ENCODE measurements at regions not wholly inside any gene's neighbourhood (a gene's known extent, or its start where the extent isn't known, plus 50 kb on each side); places are given as distances from the start of the nearest gene placed in this dataset.

- WGBS, 2 experiments (ENCODE audit: extremely low coverage in 1 of 2, insufficient coverage in 1 of 2, insufficient read length in 1 of 2, insufficient replicate concordance in 2 of 2, low coverage in 1 of 2, low lambda C conversion rate in 2 of 2, missing lambda C conversion rate in 1 of 2) = 84% methylated on average over 4 of the region's 4 CpGs; no CpG with 5 or more reads in 1 of the 2 experiments
- Histone ChIP-seq H3K9ac (replicated peaks in 1 of 4; ENCODE audit: extremely low read depth in 1 of 4, low read depth in 3 of 4, low read length in 3 of 4) (no peak overlapping the region), H3K4me2 (ENCODE audit: insufficient read depth in 1 of 2, low read depth in 2 of 2, low read length in 2 of 2) (no peak overlapping the region), H2AFZ (ENCODE audit: low read length) (no peak overlapping the region), H3K9me3 (ENCODE audit: insufficient read depth in 2 of 2, low read depth in 1 of 2, low read length in 1 of 2) (no peaks in the 10 kb centered on the region), H2BK12ac (ENCODE audit: low read depth, low read length) (no peak overlapping the region), H2BK20ac (ENCODE audit: low read length) (no peak overlapping the region), H3K79me1 (ENCODE audit: low read depth, low read length) (no peaks in the 10 kb centered on the region), H3K36me3 (ENCODE audit: control insufficient read depth in 2 of 4, insufficient read depth in 4 of 4, low read length in 3 of 4) (no peaks in the 10 kb centered on the region), H3K4ac (replicated peaks; ENCODE audit: insufficient read length, low read depth, low read length) (no peak overlapping the region), H4K8ac (ENCODE audit: extremely low read depth, insufficient read depth, low read length) (no peak overlapping the region), H3K56ac (replicated peaks; ENCODE audit: insufficient read length, low read depth, low read length) (no peak overlapping the region), H3K23me2 (ENCODE audit: low read depth, low read length) (no peaks in the 10 kb centered on the region), H2BK5ac (ENCODE audit: low read depth, low read length) (no peak overlapping the region), H3K27me3 (replicated peaks in 1 of 4; ENCODE audit: control insufficient read depth in 3 of 4, extremely low read depth in 1 of 4, insufficient read depth in 3 of 4, low read length in 3 of 4) (no peaks in the 10 kb centered on the region), H3K4me3 (ENCODE audit: extremely low read depth in 1 of 4, insufficient read depth in 2 of 4, low read depth in 3 of 4, low read length in 4 of 4) (no peak overlapping the region), H4K91ac (replicated peaks; ENCODE audit: insufficient read length, low read length) (no peak overlapping the region), H3K4me1 (replicated peaks in 1 of 4; ENCODE audit: control insufficient read depth in 3 of 4, insufficient read depth in 4 of 4, low read length in 3 of 4) (no peaks in the 10 kb centered on the region), H4K5ac (ENCODE audit: insufficient read length, low read depth, low read length) (no peak overlapping the region), H3K27ac (ENCODE audit: low read depth, low read length) (no peak overlapping the region), H2BK15ac (ENCODE audit: low read length) (no peak overlapping the region), H3K79me2 (ENCODE audit: control insufficient read depth in 1 of 2, insufficient read depth in 2 of 2, low read length in 2 of 2) (no peaks in the 10 kb centered on the region), H3K14ac (ENCODE audit: insufficient read length) (no peak overlapping the region), H3K18ac (ENCODE audit: extremely low read depth, low read length) (no peak overlapping the region), H3K23ac (ENCODE audit: insufficient read length) (no peak overlapping the region), H2AK5ac (ENCODE audit: low read depth, low read length) (no peak overlapping the region), H2BK120ac (replicated peaks; ENCODE audit: low read depth, low read length) (no peak overlapping the region), H4K20me1 (replicated peaks in 1 of 2; ENCODE audit: control insufficient read depth in 1 of 2, insufficient read depth in 2 of 2, low read length in 2 of 2) (no peaks in the 10 kb centered on the region)
- FAIRE-seq (no peak), DNase-seq (ENCODE audit: low read depth in 1 of 2, low spot score in 2 of 2) (no peak)
- ChIA-PET POLR2A (ENCODE audit: partially characterized antibody) (no interaction called here), CTCF (ENCODE audit: partially characterized antibody) (interaction anchor here (1.0 to 1.6 kb wide), 3 partner anchors 53 to 854 kb away, joined by 3 to 6 read pairs (median 3); no protein-coding TSS in a partner anchor)
- no peak for TF ChIP-seq POU5F1 (IDR thresholded peaks at IDR 0.05; ENCODE audit: low read depth, low read length)
- no peak for TF ChIP-seq NRF1 (IDR thresholded peaks at IDR 0.05; ENCODE audit: low read depth, low read length)
- no peak for TF ChIP-seq CHD2 (IDR thresholded peaks at IDR 0.05; ENCODE audit: low read length)
- TF ChIP-seq SP4 (IDR thresholded peaks at IDR 0.05; ENCODE audit: low read length) = no peak
- no peak for TF ChIP-seq TEAD4 (IDR thresholded peaks at IDR 0.05; ENCODE audit: low read depth, low read length)
- no peak for TF ChIP-seq TAF7 (optimal IDR thresholded peaks at IDR 0.05; ENCODE audit: borderline replicate concordance, low read depth, low read length)
- no peak for TF ChIP-seq TCF12 (IDR thresholded peaks at IDR 0.05; ENCODE audit: low read depth, low read length)
- TF ChIP-seq, protein P1, sequence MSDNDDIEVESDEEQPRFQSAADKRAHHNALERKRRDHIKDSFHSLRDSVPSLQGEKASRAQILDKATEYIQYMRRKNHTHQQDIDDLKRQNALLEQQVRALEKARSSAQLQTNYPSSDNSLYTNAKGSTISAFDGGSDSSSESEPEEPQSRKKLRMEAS (IDR thresholded peaks at IDR 0.05) = no peak
- no peak for TF ChIP-seq SP2 (IDR thresholded peaks at IDR 0.05; ENCODE audit: low read length)
- TF ChIP-seq GABPA (IDR thresholded peaks at IDR 0.05; ENCODE audit: borderline replicate concordance, insufficient read depth, low read length) = no peak
- TF ChIP-seq TAF1 (IDR thresholded peaks at IDR 0.05; ENCODE audit: low read depth, low read length) = no peak
- TF ChIP-seq SUZ12 (IDR thresholded peaks at IDR 0.05; ENCODE audit: low read length) = no peak
- no peak for TF ChIP-seq RBBP5 (IDR thresholded peaks at IDR 0.05; ENCODE audit: borderline replicate concordance, low read depth, low read length)
- no peak for TF ChIP-seq SIX5 (IDR thresholded peaks at IDR 0.05; ENCODE audit: low read depth, low read length)
- no peak for TF ChIP-seq JUN (IDR thresholded peaks at IDR 0.05; ENCODE audit: low read depth, low read length)
- TF ChIP-seq RFX5 (IDR thresholded peaks at IDR 0.05; ENCODE audit: borderline replicate concordance, low read depth, low read length) = no peak
These were observed 213.5 kb upstream of the NAV2 start for GRCh38 chr11:19499026-19499669.
